ENCODE measurements at regions not wholly inside any gene's neighbourhood (a gene's known extent, or its start where the extent isn't known, plus 50 kb on each side); places are given as distances from the start of the nearest gene placed in this dataset.
A peak's percentile ranks its signal among the peaks of the same experiment; 100 is the strongest.

GRCh38 chr13:31436478-31436877 is 236.7 kb downstream of the B3GLCT start:
- no peak for ATAC-seq
- intact Hi-C loops (cut with DNase I, micrococcal nuclease) = loop anchor here in 1 of 2 donors (5.0 kb wide), 1 partner anchor 306 kb away; no protein-coding TSS in a partner anchor
- no peak for DNase-seq

- intact Hi-C loops (cut with DNase I, micrococcal nuclease) = loop anchor here in 1 of 2 donors (5.0 kb wide), 1 partner anchor 304 kb away; no protein-coding TSS in a partner anchor
- ATAC-seq (no peak), DNase-seq (no peak)
Measured at GRCh38 chr13:31437975-31438374, 238.2 kb downstream of the B3GLCT start.

GRCh38 chr13:31440132-31440531 is 240.4 kb downstream of the B3GLCT start:
- peak; percentile 6 for ATAC-seq
- no peak for DNase-seq
- intact Hi-C loops (cut with DNase I, micrococcal nuclease) = no loop called here

- intact Hi-C loops (cut with DNase I, micrococcal nuclease) = no loop called here
- DNase-seq = no peak
- no peak for ATAC-seq
Measured at GRCh38 chr13:31441800-31442510, 242.2 kb downstream of the B3GLCT start.

DNA sequence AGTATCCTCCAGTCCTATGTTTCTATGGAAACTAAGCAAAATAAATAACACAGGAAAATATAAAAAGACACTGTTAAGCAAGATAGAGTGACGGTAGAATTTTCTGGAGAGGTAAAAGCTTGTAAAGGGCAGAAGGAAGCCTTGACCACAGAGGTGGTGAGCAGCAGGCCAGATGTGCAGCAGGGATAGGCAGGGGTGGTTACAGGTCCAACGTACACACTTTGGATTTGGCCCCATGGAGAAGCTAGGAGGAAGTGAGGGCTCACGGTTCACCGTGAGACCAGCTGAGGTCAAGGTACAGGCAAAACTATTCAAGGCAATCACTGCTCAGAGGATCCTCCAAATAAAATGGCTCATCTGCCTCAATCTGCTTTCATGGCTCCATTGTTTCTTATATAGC is 242.8 kb downstream of the B3GLCT start:
- DNase-seq = no peak
- intact Hi-C loops (cut with DNase I, micrococcal nuclease) = no loop called here
- ATAC-seq = peak; percentile 79

- no peak for ATAC-seq
Measured at GRCh38 chr13:31444266-31444856, 244.6 kb downstream of the B3GLCT start.

GRCh38 chr13:31452525-31452924 is 252.8 kb downstream of the B3GLCT start:
- ATAC-seq = no peak
- DNase-seq = no peak
- intact Hi-C loops (cut with DNase I, micrococcal nuclease) = no loop called here

More at GRCh38 chr13:31444266-31444856, 244.6 kb downstream of the B3GLCT start:
- DNase-seq = no peak
- intact Hi-C loops (cut with DNase I, micrococcal nuclease) = no loop called here

- intact Hi-C loops (cut with DNase I, micrococcal nuclease) = no loop called here
- ATAC-seq = no peak
- no peak for DNase-seq
Measured at GRCh38 chr13:31455581-31455980, 255.8 kb downstream of the B3GLCT start.

DNA sequence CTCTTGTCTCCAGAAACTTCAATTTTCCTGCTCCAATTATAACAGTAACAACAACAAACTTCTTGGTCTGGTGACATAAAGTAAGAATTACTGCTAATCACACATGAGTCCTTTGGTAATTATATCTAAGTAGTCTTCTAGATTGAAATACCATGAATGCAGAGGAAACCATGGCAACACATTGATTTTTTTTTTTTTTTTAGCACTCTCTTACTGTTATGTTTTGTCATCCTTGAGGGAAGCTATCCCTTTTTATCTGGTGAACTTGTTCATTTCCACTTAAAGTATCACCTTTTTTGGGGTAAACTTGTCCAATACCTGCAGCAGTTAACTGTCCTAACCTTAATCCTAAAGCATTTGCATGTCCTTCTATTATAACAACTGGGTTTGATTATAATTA is 256.3 kb downstream of the B3GLCT start:
- intact Hi-C loops (cut with DNase I, micrococcal nuclease) = no loop called here
- no peak for ATAC-seq

DNA sequence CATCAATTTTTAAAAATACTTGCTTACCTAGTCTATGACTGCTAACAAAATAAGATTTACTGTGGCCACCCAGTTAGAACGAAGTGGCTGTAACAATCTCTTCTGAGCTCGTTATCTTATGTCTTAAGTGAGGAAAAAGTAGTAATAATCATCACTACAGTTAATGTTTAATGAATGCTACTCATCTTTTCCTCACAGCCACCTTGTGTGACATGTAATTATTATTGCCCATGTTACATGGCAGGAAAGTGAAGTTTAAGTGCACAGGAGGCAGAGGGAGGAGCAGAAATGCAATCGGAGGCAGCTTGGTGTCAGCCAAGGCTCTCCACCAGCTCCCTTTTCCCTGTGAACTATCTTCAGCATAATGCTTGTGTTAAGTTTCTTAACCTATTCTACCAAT is 260.3 kb downstream of the B3GLCT start:
- DNase-seq (no peak), ATAC-seq (no peak)
- intact Hi-C loops (cut with DNase I, micrococcal nuclease) = no loop called here

More for the DNA sequence above, 256.3 kb downstream of the B3GLCT start:
- no peak for DNase-seq

DNA sequence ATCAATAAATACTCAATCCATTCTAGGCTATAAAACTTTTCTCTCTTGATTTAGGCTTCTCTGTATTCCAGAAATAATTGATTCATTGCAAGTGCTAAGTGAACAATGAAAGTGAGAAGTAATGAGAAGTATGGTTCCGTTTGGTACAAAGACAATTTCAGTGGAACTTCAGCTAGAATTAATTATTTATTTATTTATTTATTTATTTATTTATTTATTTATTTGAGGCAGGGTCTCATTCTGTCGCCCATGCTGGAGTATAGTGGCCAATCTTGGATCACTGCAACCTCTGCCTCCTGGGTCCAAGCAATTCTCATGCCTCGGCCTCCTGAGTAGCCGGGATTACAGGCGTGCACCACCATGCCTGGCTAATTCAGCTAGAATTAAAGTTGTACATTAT is 262.1 kb downstream of the B3GLCT start:
- ATAC-seq (no peak), DNase-seq (no peak)
- intact Hi-C loops (cut with DNase I, micrococcal nuclease) = no loop called here

DNA sequence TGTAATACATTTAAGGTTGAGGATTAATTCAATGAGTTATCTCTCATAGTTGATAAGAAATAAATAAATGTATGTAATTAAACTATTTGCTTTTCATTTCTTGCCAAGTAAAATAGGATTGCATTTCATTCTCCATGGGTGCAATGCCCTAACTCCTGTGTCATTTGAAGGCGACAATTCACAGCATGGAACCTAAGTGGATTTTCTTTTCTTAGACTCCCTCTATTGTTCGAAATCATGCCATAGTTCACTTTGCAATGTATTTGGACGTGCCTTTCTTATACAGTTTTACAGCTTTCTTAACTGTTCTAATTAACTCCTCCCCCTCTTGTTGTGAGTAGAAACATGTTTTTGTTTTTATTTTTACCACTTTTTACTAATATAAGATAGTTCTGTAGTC is 263.0 kb downstream of the B3GLCT start:
- DNase-seq = no peak
- ATAC-seq = no peak
- intact Hi-C loops (cut with DNase I, micrococcal nuclease) = no loop called here

DNA sequence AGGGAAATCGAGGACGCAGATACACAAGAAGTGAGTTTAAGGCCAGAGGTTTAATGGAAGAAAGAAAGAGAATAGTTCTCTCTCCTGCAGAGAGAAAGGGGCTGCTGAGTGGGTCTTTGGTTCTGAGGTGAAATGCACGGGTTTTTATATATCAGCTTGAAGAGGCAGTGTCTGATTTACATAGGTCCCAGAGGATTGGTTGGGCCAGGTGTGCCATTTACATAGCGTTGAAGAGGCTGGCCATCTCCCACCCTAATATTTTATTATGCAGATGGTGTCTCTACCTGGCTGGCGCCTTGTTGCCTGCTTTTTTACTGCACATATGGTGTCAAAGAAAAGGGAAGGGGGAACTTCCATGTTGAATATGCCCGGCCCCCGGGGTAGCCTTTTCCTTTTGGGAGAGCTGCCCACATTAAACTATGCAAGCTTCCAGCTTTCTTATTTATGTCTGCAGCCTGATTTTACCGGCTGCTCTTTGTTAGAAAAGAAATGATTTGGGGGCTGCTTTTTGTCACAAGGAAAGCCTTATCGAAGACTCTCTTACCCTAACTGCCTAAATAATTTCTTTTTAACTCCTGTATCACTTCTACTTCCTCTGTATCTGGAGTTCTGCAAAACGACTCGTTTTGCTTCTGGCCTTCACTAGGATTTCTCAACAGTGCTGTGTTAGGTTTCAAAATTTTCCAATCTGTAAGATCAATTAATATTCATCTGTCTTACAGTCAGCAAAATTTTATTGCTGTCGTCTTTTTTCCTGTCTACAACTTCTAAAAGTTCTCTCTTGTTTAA is 268.5 kb downstream of the B3GLCT start:
- intact Hi-C loops (cut with DNase I, micrococcal nuclease) = no loop called here
- no peak for ATAC-seq
- no peak for DNase-seq

DNA sequence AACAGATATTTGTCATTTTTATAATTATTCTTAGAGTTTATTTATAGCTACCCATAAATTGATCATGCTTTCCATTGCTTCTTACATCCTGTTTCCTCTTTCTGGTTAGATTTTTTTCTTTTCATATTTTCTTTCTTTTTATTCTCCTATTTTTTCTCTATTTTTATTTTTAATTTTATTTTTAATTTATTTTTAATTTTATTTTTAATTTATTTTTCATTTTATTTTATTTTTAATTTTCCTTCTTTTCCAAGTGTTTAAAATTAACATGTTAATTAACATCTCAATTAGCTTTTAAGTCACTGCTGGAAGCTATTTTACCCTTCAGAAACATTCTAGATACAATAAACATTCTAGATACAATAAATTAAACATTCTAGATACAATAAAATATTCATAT is 269.6 kb downstream of the B3GLCT start:
- DNase-seq (no peak), ATAC-seq (no peak)
- intact Hi-C loops (cut with DNase I, micrococcal nuclease) = no loop called here

GRCh38 chr13:31476266-31476665 is 263.1 kb upstream of the RXFP2 start:
- ATAC-seq (no peak), DNase-seq (no peak)

DNA sequence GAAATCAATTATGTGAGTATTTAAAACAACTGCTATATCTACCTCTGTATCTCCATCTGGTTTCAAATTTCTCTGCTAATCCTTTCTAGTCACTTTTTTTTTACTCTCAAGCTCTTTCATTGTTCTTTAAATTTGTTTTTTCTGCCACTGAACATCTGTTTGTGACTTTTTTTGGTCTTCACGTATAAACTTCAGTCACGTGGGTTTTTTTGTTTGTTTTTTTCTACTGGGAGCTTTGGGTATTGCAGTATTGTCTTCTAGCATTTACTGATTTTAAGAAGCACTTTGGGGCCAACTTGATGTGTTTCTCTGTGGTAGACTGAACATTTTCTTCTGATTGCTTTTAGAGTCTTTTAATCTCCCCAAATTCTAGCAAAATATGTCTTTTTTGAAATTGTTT is 262.6 kb upstream of the RXFP2 start:
- DNase-seq = no peak
- ATAC-seq = no peak

More at GRCh38 chr13:31476266-31476665, 263.1 kb upstream of the RXFP2 start:
- intact Hi-C loops (cut with DNase I, micrococcal nuclease) = no loop called here

GRCh38 chr13:31477961-31478360 is 261.4 kb upstream of the RXFP2 start:
- DNase-seq = no peak
- no peak for ATAC-seq
- intact Hi-C loops (cut with DNase I, micrococcal nuclease) = no loop called here

More for the DNA sequence above, 262.6 kb upstream of the RXFP2 start:
- intact Hi-C loops (cut with DNase I, micrococcal nuclease) = no loop called here

DNA sequence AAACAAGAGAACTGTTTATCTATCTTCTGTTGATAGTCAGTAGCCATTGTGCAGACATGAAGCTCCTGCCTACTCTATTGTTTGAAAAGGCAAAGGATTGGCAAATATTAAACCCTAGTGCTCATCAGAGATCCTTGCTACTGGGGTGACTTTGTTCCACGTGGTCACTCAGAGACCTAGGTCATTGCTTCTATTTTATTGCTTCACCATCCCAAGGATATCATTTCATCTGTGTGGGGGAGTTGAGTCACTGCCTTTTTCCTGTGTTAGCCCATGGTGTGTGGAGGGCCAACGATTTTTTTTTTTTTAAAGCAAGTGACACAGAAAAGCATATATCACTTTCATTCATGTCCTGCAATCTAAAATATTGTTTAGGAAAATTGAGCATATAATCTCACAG is 254.1 kb upstream of the RXFP2 start:
- intact Hi-C loops (cut with DNase I, micrococcal nuclease) = no loop called here
- DNase-seq (no peak), ATAC-seq (no peak)

DNA sequence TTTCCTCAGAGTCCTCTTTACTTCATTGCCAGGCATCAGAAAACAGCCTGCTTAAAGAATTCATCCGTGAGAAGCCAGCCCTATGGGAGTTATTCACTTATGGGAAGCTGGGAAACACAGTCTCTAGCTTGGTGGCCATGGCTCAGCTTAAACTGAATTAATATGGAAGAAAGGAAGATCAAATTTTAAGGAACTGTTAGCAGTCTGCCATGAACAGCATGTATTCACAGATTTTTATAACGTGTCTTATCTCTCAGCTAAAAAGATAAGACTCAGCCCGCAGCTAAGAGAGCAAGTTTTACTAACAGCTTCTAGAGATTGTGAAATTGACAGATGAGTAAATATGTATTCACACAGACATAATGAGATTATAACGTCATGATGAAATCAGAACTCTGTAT is 253.7 kb upstream of the RXFP2 start:
- DNase-seq (no peak), ATAC-seq (peak; percentile 44)

DNA sequence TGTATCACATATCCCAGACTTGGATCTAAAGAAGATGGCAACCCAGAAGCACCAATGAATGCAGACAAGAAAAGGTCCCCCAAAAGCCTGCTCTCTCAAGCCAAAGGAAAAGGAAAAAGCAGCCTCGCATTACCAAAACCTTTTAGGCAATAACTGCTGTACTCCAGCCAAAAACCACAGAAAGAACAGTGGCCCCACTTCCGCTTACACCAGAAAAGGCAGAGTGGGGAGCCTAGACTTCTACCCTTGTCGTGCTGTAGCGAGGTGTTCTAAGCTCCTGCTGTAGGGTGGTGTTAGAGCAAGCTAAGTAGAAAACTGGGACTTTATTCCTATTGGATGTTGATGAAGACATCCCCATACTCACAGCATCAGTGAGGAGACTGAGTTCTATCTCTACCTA is 244.0 kb upstream of the RXFP2 start:
- intact Hi-C loops (cut with DNase I, micrococcal nuclease) = no loop called here
- ATAC-seq = no peak
- DNase-seq = no peak

More for the DNA sequence above, 253.7 kb upstream of the RXFP2 start:
- intact Hi-C loops (cut with DNase I, micrococcal nuclease) = no loop called here
